ENCODE measurements at regions not wholly inside any gene's neighbourhood (a gene's known extent, or its start where the extent isn't known, plus 50 kb on each side); places are given as distances from the start of the nearest gene placed in this dataset.
"Not testable (repeated sequence)": the region's sequence is repeated elsewhere in the genome, so short reads cannot be mapped to it uniquely, and the experiment has no call there.

DNA sequence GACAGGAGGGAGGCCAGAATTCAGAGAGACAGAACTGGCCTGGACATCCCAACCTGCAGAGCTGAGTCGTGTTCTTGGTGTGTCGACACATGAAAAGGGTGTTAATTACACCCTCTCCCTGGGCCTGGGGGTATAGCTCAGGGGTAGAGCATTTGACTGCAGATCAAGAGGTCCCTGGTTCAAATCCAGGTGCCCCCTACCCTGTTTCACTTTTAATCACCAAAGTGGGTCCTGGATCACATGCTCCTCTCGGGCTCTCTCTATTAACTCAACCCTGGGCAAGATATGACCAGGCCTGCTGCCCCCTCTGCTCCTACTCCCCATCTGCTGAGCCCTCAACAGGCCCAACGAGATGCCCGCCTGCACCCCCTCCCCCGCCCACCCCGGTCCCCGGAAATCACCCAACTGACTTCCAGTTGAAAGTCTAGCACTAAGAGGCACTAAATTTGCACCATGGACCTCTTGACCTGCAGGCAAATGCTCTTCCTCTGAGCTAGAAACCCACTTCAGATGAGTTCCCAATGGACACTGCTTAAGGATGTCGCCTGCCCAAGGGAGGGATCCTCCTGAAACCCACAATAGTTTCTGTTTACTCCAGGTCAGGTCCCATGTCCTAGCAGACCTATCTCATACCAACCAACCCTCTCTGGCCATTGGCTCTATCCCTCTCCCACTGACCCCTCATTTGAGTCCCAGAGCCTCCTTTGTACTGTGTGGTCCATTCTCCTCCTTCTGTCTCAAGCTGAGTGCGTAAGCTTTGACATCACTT, 137.6 kb downstream of the ZNF467 start:
- H3K4me3 ChIP-seq, result no peak overlapping the region
- no peak overlapping the region for H3K9ac ChIP-seq (ENCODE audit: low read depth in 2 of 2, low read length in 2 of 2)
- no peak for TF ChIP-seq CTCF (IDR thresholded peaks at IDR 0.05)
- H3K36me3 ChIP-seq, result no peaks in the 10 kb centered on the region
- no peak for DNase-seq
- H3K27ac ChIP-seq, result no peak overlapping the region
- H3K9me3 ChIP-seq, result no peaks in the 10 kb centered on the region
- no peaks in the 10 kb centered on the region for H3K27me3 ChIP-seq
- H3K4me1 ChIP-seq, result no peaks in the 10 kb centered on the region
- intact Hi-C loops (cut with DNase I), result no loop called here

GRCh38 chr7:149633976-149634945, 136.7 kb upstream of the ZNF746 start:
- intact Hi-C loops (cut with DNase I), result no loop called here
- Histone ChIP-seq H3K4me1 (no peaks in the 10 kb centered on the region), H3K9ac (ENCODE audit: low read depth in 2 of 2, low read length in 2 of 2) (no peak overlapping the region), H3K36me3 (no peaks in the 10 kb centered on the region), H3K9me3 (no peaks in the 10 kb centered on the region), H3K27me3 (no peaks in the 10 kb centered on the region), H3K4me3 (no peak overlapping the region), H3K27ac (no peak overlapping the region)
- no peak for DNase-seq
- TF ChIP-seq CTCF (IDR thresholded peaks at IDR 0.05), result no peak

GRCh38 chr7:149628361-149629149, 130.9 kb upstream of the ZNF746 start:
- not testable (repeated sequence) for H3K27ac ChIP-seq

DNA sequence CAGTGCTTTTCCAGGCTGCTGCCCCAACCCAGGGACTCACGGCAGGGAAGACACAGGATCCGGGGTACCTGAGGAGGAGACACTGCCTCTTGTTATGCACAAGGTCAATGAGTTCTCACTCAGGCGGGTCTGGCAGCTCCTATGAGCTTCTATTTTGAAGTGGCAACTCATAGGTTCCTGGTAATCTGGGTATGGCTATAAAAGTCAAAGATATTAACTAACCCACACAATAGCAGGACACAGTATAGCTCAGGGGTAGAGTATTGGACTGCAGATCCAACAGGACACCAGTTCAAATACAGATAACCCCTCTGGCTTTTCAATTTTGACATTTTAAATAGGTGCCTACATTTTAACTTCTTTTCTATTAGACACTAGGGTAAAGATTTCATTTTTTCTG, 130.3 kb upstream of the ZNF746 start:
- no peak for DNase-seq
- H3K4me1 ChIP-seq, result peaks cover 4% of the 10 kb centered on the region
- no peak for TF ChIP-seq CTCF (IDR thresholded peaks at IDR 0.05)
- no peak overlapping the region for H3K27ac ChIP-seq
- no peak overlapping the region for H3K9ac ChIP-seq (ENCODE audit: low read depth in 2 of 2, low read length in 2 of 2)
- H3K4me3 ChIP-seq, result no peak overlapping the region
- no peaks in the 10 kb centered on the region for H3K27me3 ChIP-seq
- intact Hi-C loops (cut with DNase I), result loop anchor here (10.0 kb wide), 1 partner anchor 133 kb away; the partner anchor contains the start of gene ZNF746
- H3K9me3 ChIP-seq, result no peaks in the 10 kb centered on the region
- H3K36me3 ChIP-seq, result no peaks in the 10 kb centered on the region

More at GRCh38 chr7:149628361-149629149, 130.9 kb upstream of the ZNF746 start:
- H3K4me1 ChIP-seq; H3K9ac ChIP-seq (ENCODE audit: low read depth in 2 of 2, low read length in 2 of 2); H3K4me3 ChIP-seq; DNase-seq; H3K36me3 ChIP-seq; H3K9me3 ChIP-seq; H3K27me3 ChIP-seq: not testable (repeated sequence)
- intact Hi-C loops (cut with DNase I), result loop anchor here (10.0 kb wide), 1 partner anchor 134 kb away; the partner anchor contains the start of gene ZNF746

GRCh38 chr7:149626972-149627371, 129.4 kb upstream of the ZNF746 start:
- no peak overlapping the region for H3K4me3 ChIP-seq
- no peaks in the 10 kb centered on the region for H3K9me3 ChIP-seq
- peaks cover 6% of the 10 kb centered on the region for H3K4me1 ChIP-seq
- no peaks in the 10 kb centered on the region for H3K27me3 ChIP-seq
- H3K27ac ChIP-seq, result no peak overlapping the region
- no peaks in the 10 kb centered on the region for H3K36me3 ChIP-seq
- intact Hi-C loops (cut with DNase I), result loop anchor here (10.0 kb wide), 1 partner anchor 132 kb away; the partner anchor contains the start of gene ZNF746
- no peak overlapping the region for H3K9ac ChIP-seq (ENCODE audit: low read depth in 2 of 2, low read length in 2 of 2)
- TF ChIP-seq CTCF (IDR thresholded peaks at IDR 0.05), result no peak
- no peak for DNase-seq

Measured in colonic mucosa (tissue), 4 donors.